ENCODE measurements at regions not wholly inside any gene's neighbourhood (a gene's known extent, or its start where the extent isn't known, plus 50 kb on each side); places are given as distances from the start of the nearest gene placed in this dataset.

DNA sequence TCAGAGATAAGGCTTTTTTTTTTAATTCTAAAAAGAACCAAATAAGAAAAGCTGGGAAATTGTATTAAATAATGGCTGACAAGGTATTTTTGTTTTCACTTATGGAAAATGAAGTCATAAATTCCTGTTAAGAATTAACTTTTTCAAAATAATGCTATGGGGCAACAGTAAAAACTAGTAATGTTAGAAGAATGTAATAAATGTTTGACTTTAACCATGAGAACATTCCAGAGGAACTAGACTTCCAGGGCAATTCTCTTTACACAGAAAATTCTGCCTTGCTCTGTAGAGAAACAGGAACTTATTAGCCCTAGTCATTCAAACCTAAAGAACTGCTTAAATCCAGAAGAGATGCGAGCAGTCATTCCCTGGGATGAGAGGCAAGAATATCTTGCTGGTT is 571.1 kb downstream of the IPMK start:
- Histone ChIP-seq H3K36me3 (ENCODE audit: insufficient read depth, low read length, poor library complexity, severe bottlenecking) (no peaks in the 10 kb centered on the region), H3K27me3 (replicated peaks; ENCODE audit: insufficient read depth, low read depth, low read length, poor library complexity) (no peaks in the 10 kb centered on the region), H3K4me1 (ENCODE audit: insufficient read depth, low read length, poor library complexity, severe bottlenecking) (no peaks in the 10 kb centered on the region), H3K27ac (ENCODE audit: low read depth, low read length, poor library complexity, severe bottlenecking) (no peak overlapping the region), H3K4me3 (ENCODE audit: low read depth, low read length, poor library complexity, severe bottlenecking) (no peak overlapping the region), H3K9me3 (ENCODE audit: low read depth, low read length, poor library complexity, severe bottlenecking) (no peaks in the 10 kb centered on the region)
- POLR2A ChIA-PET (ENCODE audit: low non-redundant PET), result no interaction called here
- TF ChIP-seq EZH2 (IDR thresholded peaks at IDR 0.05; ENCODE audit: borderline replicate concordance, low read depth, low read length, poor library complexity, severe bottlenecking) (no peak), CTCF (conservative IDR thresholded peaks at IDR 0.05; ENCODE audit: low read depth, low read length) (no peak)
- CTCF ChIA-PET, result no interaction called here
- intact Hi-C loops (cut with micrococcal nuclease; ENCODE audit: unreplicated experiment), result no loop called here
- BruUV-seq (replicated peaks), result no TSS peak
- no peak for DNase-seq (ENCODE audit: low spot score)

DNA sequence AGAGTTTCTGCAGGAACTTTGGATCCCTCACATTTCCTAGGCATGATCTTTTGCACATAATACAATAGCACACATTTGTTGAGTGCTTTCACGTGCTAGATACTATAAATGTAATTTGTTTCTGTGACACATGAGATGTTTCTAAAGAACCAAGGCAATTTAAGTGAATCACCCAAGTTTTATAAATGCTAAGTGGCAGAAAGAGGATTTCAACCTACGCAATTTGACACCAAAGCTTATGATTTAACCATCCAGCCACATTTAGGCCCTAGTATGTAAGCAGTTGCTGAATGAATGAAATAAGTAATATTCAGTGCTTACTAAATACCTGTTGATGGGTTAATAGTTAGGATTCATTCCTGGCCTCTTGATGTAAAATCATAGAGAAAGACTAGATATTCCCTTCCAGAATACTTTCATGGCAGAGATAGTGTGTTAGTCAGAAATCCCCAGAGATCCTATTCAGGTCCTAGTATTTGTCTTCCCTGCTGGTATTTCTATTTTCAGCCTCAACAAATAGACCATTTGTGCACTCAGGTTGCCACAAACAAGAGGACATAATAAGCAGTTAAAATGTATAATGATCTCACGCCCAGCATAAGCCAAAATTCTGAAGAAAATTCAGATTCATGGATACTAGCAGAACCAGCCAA is 572.6 kb downstream of the IPMK start:
- ChIA-PET CTCF (no interaction called here), POLR2A (ENCODE audit: low non-redundant PET) (no interaction called here)
- H3K4me3 ChIP-seq (ENCODE audit: low read depth, low read length, poor library complexity, severe bottlenecking), result no peak overlapping the region
- no peaks in the 10 kb centered on the region for H3K27me3 ChIP-seq (replicated peaks; ENCODE audit: insufficient read depth, low read depth, low read length, poor library complexity)
- TF ChIP-seq CTCF (conservative IDR thresholded peaks at IDR 0.05; ENCODE audit: low read depth, low read length) (no peak), EZH2 (IDR thresholded peaks at IDR 0.05; ENCODE audit: borderline replicate concordance, low read depth, low read length, poor library complexity, severe bottlenecking) (no peak)
- H3K36me3 ChIP-seq (ENCODE audit: insufficient read depth, low read length, poor library complexity, severe bottlenecking), result no peaks in the 10 kb centered on the region
- H3K27ac ChIP-seq (ENCODE audit: low read depth, low read length, poor library complexity, severe bottlenecking), result no peak overlapping the region
- no peaks in the 10 kb centered on the region for H3K4me1 ChIP-seq (ENCODE audit: insufficient read depth, low read length, poor library complexity, severe bottlenecking)
- DNase-seq (ENCODE audit: low spot score), result no peak
- no TSS peak for BruUV-seq (replicated peaks)
- H3K9me3 ChIP-seq (ENCODE audit: low read depth, low read length, poor library complexity, severe bottlenecking), result no peaks in the 10 kb centered on the region
- intact Hi-C loops (cut with micrococcal nuclease; ENCODE audit: unreplicated experiment), result no loop called here

DNA sequence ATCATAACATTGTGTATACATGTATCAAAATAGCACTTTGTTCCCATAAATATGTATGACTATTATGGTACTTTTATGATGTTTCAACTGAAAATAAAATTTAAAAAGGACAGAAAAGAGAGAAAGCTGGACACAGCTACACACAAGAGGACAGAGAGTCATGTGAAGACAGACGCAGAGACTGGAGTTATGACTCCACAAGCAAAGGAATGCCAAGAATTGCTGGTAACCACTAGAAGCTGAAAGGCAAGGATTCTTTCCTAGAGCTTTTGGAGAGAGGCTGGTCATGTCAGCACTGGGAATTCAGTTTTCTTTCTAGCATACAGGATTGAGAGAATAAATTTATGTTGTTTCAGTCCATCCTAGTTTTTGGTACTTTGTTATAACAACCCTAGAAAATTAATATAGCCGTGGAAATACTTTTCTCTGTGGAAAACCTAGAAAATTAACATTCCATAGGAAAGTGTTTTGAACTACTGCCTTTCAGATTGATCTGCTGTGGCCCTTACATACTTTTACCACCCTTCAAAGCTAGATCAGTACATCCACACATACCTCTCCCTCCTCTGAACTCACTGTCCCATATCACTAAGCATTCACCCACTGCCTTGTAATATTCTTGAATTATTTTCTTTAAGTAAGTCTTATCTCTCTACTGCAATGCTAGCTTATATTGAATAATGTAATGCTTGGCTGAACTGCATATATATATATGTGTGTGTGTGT is 575.3 kb downstream of the IPMK start:
- intact Hi-C loops (cut with micrococcal nuclease; ENCODE audit: unreplicated experiment), result no loop called here
- Histone ChIP-seq H3K9me3 (ENCODE audit: low read depth, low read length, poor library complexity, severe bottlenecking) (no peaks in the 10 kb centered on the region), H3K27ac (ENCODE audit: low read depth, low read length, poor library complexity, severe bottlenecking) (no peak overlapping the region), H3K36me3 (ENCODE audit: insufficient read depth, low read length, poor library complexity, severe bottlenecking) (no peaks in the 10 kb centered on the region), H3K4me3 (ENCODE audit: low read depth, low read length, poor library complexity, severe bottlenecking) (no peak overlapping the region), H3K27me3 (replicated peaks; ENCODE audit: insufficient read depth, low read depth, low read length, poor library complexity) (no peaks in the 10 kb centered on the region), H3K4me1 (ENCODE audit: insufficient read depth, low read length, poor library complexity, severe bottlenecking) (no peaks in the 10 kb centered on the region)
- no TSS peak for BruUV-seq (replicated peaks)
- DNase-seq (ENCODE audit: low spot score), result no peak
- CTCF ChIA-PET, result no interaction called here
- POLR2A ChIA-PET (ENCODE audit: low non-redundant PET), result no interaction called here
- no peak for TF ChIP-seq EZH2 (IDR thresholded peaks at IDR 0.05; ENCODE audit: borderline replicate concordance, low read depth, low read length, poor library complexity, severe bottlenecking)
- TF ChIP-seq CTCF (conservative IDR thresholded peaks at IDR 0.05; ENCODE audit: low read depth, low read length), result no peak
